ENCODE measurements at regions not wholly inside any gene's neighbourhood (a gene's known extent, or its start where the extent isn't known, plus 50 kb on each side); places are given as distances from the start of the nearest gene placed in this dataset.

- no peak for TF ChIP-seq CTCF (IDR thresholded peaks at IDR 0.05; ENCODE audit: poor library complexity)
- no peak for TF ChIP-seq EZH2phosphoT487 (IDR thresholded peaks at IDR 0.05; ENCODE audit: low read depth, severe bottlenecking, unreplicated experiment)
These were observed 141.6 kb downstream of the DHX35 start for GRCh38 chr20:39103732-39104131.
